ENCODE measurements at regions not wholly inside any gene's neighbourhood (a gene's known extent, or its start where the extent isn't known, plus 50 kb on each side); places are given as distances from the start of the nearest gene placed in this dataset.
"Not testable (repeated sequence)": the region's sequence is repeated elsewhere in the genome, so short reads cannot be mapped to it uniquely, and the experiment has no call there.

DNA sequence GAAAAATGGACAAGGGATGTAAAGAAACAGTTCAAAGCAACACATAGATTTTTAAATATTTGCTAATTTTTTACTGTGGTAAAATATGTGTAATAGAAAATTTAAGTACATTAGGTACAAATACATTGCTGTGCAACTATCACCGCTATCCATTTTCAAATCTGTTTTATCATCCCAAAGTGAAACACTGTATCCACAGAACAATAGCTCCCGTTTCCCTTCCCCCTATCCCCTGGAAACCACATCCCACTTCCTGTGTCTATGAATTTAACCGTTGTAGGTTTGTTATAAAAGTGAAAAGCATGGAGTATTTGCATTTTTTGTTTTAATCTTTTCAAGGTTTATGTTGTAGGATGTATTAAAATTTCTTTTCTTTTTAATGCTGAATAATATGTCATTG, 152.9 kb upstream of the HSFY1 start:
- not testable (repeated sequence) for DNase-seq, ATAC-seq

DNA sequence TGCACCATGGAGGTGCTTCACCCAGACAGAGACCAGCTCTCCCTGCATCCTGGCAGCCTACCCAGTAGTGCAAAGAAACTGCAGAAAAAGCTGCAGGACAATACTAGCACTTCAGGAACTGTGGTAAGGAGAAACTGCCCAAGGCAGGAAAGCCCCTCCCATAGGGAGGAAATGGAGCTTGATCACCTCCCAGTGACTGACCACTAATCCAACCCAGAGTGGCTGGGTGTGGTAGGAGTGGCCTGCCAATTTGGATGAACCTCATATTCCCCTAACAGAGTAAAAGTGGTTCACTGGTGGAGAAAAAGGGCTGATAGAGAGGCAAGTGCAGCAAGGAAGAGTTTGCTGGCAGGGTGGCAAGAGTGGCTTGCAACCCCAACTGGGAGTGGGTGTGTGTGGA, 125.7 kb upstream of the HSFY1 start:
- DNase-seq: not testable (repeated sequence)

DNA sequence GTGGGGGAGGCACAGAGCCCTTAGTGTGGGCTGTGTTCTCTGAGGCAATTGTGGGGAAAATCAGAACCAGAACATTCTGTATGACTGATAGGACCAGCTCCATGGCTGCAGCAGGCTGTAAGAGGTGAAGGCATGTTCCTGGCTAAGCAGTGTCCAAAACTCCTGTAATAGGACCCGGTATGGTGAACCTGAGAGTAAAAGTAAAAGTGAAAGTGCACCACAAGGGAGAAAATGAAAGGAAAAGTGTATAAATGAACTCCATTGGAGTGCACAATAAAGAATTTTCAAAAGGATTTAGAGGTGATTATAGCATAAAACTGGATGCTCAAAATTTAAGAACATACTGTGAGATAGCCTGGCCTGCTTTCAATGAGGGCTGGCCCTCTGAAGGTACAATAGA, 125.1 kb upstream of the HSFY1 start:
- ATAC-seq, DNase-seq: not testable (repeated sequence)

More for the DNA sequence above, 125.7 kb upstream of the HSFY1 start:
- ATAC-seq: not testable (repeated sequence)

- not testable (repeated sequence) for DNase-seq
- peak; percentile 19 for ATAC-seq
Observed at GRCh38 chrY:18423970-18424608, 122.4 kb upstream of the HSFY1 start.

DNA sequence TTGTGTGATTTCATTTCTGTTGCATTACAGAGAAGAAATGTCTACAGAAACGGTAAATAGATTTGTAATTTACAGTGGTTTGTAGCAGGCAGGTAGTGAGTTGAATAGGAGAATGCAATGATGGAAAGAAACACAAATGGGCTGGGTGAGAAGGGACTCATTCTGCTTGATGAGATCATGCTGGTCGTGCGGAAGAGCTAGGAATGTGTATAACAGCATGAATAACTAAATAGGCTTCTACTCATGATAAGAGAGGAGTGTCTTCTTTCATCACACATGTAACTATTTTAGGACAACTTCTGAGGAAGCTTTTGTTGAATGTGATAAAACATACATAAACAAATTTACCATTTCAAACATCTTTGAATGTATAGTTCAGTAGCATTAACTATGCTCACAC, 113.0 kb upstream of the HSFY1 start:
- not testable (repeated sequence) for ATAC-seq, DNase-seq

- not testable (repeated sequence) for ATAC-seq
Observed at GRCh38 chrY:18445853-18446252, 100.7 kb upstream of the HSFY1 start.

DNA sequence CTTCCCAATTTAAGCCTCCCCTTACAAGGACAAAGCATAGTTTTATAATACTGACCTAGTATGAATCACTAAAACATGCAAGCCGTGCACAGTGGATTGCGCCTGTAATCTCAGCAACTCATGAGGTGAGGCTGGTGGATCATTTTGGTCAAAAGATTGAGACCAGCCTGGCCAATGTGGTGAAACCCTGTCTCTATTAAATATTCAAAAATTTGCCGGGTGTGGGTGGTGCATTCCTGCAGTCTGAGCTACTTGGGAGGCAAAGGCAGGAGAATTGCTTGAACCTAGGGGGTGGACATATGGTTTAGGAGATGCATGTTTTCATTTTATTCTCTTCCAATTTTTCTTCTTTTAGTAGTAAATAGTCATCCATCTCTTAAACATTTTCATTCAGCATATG, 93.7 kb upstream of the HSFY1 start:
- not testable (repeated sequence) for ATAC-seq, DNase-seq

More at GRCh38 chrY:18445853-18446252, 100.7 kb upstream of the HSFY1 start:
- DNase-seq: not testable (repeated sequence)

- not testable (repeated sequence) for DNase-seq, ATAC-seq
Observed at GRCh38 chrY:18459136-18459535, 87.4 kb upstream of the HSFY1 start.

DNA sequence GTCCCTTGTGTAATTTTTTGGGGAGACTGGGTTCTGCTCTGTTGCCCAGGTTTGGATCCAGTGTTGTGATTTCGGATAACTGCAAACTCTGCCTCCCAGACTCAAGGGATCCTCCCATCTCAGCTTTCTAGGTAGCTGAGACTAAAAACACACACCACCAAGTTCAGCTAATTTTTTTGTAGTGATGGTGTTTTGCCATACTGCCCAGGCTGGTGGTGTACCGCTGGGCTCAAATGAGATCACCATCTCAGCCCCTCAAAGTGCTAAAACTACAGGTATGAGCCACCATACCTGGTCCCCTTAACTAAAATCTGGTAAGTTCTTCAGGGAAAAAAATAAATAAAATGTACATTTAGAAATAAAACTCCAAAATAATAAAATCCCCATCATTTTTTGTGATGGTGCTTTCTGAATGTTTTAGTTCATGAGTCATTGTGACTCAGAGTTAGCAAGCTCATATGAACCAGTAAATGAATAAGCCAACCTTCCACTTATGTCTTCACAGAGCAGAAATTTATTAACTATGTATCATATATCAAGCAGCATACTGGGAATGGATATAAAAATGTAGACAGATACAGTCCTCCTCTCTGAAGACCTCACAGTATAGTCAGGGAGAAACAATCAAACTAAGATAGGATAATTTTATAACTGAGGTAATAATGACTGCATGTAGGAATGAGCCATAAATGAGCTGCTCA, 85.2 kb upstream of the HSFY1 start:
- not testable (repeated sequence) for DNase-seq

GRCh38 chrY:18464812-18465211, 81.7 kb upstream of the HSFY1 start:
- ATAC-seq, DNase-seq: not testable (repeated sequence)

More for the DNA sequence above, 85.2 kb upstream of the HSFY1 start:
- ATAC-seq: not testable (repeated sequence)

GRCh38 chrY:18466661-18467060, 79.9 kb upstream of the HSFY1 start:
- not testable (repeated sequence) for DNase-seq, ATAC-seq

GRCh38 chrY:18483354-18483753, 63.2 kb upstream of the HSFY1 start:
- not testable (repeated sequence) for DNase-seq, ATAC-seq

Data from stimulated activated naive CD8-positive, alpha-beta T cell treated with anti-CD3 and anti-CD28 coated beads, Interleukin-15, Interleukin-2, amounts not matched to agents 100 U/mL and 50 U/mL, for 24 hours (primary cell).